NCI-H2029 treated with DMSO at 0.1 percent for 48 hours (cell line): ENCODE measurements at regions not wholly inside any gene's neighbourhood (a gene's known extent, or its start where the extent isn't known, plus 50 kb on each side); places are given as distances from the start of the nearest gene placed in this dataset.
A peak's percentile ranks its signal among the peaks of the same experiment; 100 is the strongest.

Experiments used
- DNase-seq: peaks from one replicate; lab custom pipeline; 2025; lab: John Stamatoyannopoulos, UW

DNA sequence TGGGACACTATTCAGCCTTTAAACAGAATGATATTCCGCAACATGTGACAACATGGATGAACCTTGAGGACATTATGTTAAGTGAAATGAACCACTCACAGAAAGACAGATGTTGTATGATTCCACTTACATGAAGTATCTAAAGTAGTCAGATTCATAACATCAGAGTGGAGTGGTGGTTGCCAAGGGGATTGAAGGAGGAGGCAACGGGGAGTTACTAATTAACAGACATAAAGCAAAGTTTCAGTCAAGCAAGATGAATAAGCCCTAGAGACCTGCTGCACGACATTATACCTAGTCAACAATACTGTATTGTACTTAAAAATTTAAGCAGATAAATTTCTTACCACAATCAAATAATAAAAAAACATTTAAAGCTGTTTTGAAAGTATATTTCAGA lies 105.0 kb upstream of the NR0B1 start:
- no peak for DNase-seq

DNA sequence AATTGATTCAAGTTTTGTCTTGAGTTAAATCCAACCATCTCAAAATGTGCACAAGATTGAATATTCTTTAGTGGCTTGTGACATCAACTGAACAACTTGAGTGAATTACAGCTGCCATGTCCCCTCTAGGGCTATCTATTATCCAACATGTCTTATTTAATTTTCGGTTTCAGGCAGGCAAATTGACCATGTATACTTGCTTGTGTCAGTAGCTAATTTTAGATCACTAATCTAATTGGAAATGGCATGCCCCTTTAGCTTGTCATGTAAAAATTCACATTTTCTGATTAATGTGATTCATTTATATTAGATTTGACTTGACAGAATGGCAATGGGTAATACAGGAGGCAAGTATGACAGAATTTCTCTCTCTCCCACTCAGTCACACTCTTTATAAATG lies 93.2 kb upstream of the NR0B1 start:
- no peak for DNase-seq

DNA sequence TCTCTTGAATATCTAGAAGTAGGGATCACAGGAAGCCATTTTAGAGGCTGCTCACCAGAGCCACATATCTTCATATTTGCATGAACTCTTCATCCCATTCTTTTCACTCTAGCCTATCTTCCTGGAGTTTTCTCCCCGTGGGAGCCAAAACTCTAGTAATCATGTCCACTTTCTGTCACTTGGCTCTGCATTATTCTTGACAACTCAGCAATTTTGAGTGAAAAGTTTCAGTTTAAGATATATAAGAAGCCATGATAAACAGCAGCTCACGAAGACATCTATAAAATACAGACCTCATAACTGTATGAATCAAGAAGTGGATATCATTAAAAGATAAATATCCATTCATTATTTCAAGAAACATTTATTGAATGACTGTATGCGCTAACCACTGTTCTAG lies 79.1 kb upstream of the NR0B1 start:
- DNase-seq, result no peak

DNA sequence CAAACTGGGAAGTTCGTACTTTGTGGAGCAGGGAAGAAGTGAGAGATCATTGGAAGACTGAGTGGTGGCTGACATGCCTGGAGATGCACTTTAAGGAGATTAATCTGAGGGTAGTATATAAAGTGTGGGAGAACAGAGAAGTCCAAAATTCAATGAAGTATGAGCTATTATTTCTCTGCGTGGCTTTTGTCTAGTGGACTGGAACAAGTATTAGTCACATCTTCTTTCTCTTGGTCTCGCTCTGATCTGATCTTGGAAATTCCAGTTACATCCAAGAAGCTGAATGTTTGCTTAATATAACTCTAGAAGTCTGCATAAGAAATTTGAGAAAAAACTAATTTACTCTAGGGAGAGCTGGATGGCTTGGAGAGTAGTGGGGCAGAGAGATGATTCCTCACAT lies 64.8 kb upstream of the NR0B1 start:
- no peak for DNase-seq

DNA sequence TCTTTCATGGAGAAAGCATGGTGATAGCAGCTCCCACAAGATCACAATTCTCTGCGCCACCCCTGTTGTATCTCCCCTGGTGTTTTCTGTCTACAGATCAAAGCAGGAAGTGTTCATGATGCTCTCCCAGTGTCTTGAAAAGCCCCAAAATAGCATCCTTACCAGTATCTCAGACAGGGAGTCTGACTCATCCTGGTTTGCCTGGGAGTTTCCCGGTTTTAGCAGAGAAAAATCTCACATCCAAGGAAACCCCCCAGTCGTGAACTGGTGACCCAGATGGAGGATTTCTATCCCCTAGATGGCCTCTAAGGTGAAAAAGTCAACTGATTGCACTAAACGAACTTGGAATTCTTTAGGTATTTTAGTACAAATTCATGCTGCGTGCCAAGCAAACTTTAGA lies 64.3 kb upstream of the NR0B1 start:
- DNase-seq, result no peak

DNA sequence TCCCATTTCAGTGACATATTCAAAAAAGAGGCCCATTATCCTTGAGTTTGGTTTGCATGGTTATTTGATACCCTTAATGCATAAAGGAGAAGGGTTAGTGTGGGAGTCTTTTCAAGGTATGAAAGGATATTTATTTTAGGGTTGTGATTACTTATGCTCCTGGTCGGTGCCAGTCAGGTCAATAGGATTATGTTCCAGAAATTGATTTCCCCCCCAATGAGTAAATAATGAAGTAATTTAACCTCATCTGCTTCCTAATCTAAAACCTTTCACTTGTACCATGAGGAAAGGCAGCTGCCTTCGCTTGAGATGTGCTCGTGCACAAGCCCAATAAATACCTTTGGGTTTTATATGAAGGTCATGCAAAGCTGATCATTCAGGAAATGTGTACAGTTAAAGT lies 55.0 kb upstream of the NR0B1 start:
- peak; percentile 70 for DNase-seq
